Right atrium auricular region (tissue), 2 donors: ENCODE measurements at regions not wholly inside any gene's neighbourhood (a gene's known extent, or its start where the extent isn't known, plus 50 kb on each side); places are given as distances from the start of the nearest gene placed in this dataset.

Source experiments
- DNase-seq: peaks from one replicate; pipeline ENCODE4 v3.0.0-alpha.2; 2019; ENCODE audit warnings: low spot score
- H3K27ac ChIP-seq, 2 donors: fragments of 200-600 bp; sonication (generic); 1 replicate in 1 of 2; 2 replicates in 1 of 2; pipeline ENCODE4 v1.5.1; 2016 to 2019
- H3K27me3 ChIP-seq, 2 donors: fragments of 200-600 bp; sonication (generic); one replicate each; pipeline versions ENCODE4 v1.5.1 to v1.6.0; 2017 to 2019
- H3K36me3 ChIP-seq: fragments of 200-600 bp; sonication (generic); one replicate; pipeline ENCODE4 v1.5.1; 2016
- H3K4me1 ChIP-seq, 2 donors: fragments of 200-600 bp; sonication (generic); one replicate each; pipeline versions ENCODE4 v1.5.1 to v1.6.0; 2017 to 2019
- H3K4me3 ChIP-seq, 2 donors: fragments of 200-600 bp; sonication (generic); 1 replicate in 1 of 2; 2 replicates in 1 of 2; pipeline ENCODE4 v1.5.1; 2017 to 2019; ENCODE audit warnings: mild to moderate bottlenecking in 1 of 2, moderate library complexity in 1 of 2
- H3K9me3 ChIP-seq, 2 donors: fragments of 200-600 bp; sonication (generic); one replicate each; pipeline ENCODE4 v1.5.1; 2019
- TF ChIP-seq, protein P1 (sequence below), 2 donors: fragments of 200-600 bp; sonication (generic); IDR thresholded peaks; one replicate each; pipeline ENCODE4 v1.5.1; 2019; ENCODE audit warnings: antibody characterized with exemption in 2 of 2

DNA sequence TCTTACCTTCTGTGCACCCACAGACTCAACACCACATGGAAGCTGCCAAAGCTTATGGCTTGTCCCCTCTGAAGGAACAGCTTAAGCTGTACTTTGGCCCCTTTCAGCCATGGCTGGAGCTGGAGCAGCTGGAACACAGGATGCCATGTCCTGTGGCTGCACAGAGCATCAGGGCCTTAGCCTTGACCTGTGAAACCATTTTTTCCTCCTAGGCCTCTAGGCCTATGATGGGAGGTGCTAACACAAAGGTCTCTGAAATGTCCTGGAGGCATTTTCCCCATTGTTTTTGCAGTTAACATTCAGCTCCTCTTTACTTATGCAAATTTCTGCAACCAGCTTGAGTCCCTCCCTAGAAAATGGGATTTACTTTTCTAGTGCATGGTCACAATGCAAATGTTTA lies 461.4 kb upstream of the TYRP1 start:
- H3K36me3 ChIP-seq: no peaks in the 10 kb centered on the region
- DNase-seq: no peak

DNA sequence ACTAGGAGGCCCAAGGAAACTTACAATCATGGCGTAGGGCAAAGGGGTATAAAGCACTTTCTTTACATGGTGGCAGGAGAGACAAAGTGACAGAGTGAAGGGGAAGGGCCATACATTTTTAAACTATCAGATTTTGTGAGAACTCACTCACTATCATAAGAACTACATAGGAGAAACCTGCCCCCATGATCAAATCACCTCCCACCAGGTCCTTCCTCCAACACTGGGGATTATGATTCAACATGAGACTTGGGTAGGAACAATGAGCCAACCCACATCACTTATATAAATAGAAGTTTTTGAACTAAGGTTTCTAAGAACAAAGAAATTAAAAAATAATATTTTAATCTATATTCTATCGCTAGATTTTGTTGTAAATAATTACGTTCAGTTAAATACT lies 460.3 kb upstream of the TYRP1 start:
- no peak for DNase-seq
- TF ChIP-seq, protein P1, sequence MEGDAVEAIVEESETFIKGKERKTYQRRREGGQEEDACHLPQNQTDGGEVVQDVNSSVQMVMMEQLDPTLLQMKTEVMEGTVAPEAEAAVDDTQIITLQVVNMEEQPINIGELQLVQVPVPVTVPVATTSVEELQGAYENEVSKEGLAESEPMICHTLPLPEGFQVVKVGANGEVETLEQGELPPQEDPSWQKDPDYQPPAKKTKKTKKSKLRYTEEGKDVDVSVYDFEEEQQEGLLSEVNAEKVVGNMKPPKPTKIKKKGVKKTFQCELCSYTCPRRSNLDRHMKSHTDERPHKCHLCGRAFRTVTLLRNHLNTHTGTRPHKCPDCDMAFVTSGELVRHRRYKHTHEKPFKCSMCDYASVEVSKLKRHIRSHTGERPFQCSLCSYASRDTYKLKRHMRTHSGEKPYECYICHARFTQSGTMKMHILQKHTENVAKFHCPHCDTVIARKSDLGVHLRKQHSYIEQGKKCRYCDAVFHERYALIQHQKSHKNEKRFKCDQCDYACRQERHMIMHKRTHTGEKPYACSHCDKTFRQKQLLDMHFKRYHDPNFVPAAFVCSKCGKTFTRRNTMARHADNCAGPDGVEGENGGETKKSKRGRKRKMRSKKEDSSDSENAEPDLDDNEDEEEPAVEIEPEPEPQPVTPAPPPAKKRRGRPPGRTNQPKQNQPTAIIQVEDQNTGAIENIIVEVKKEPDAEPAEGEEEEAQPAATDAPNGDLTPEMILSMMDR (IDR thresholded peaks at IDR 0.05): no peak
- no peaks in the 10 kb centered on the region for H3K4me1 ChIP-seq
- H3K27ac ChIP-seq: no peak overlapping the region
- H3K4me3 ChIP-seq: no peak overlapping the region
- H3K27me3 ChIP-seq: no peaks in the 10 kb centered on the region
- H3K36me3 ChIP-seq: no peaks in the 10 kb centered on the region
- H3K9me3 ChIP-seq: peaks cover 0 to 8% of the 10 kb centered on the region in 2 donors

More for the DNA sequence above, 461.4 kb upstream of the TYRP1 start:
- Histone ChIP-seq H3K9me3 (peaks cover 0 to 8% of the 10 kb centered on the region in 2 donors), H3K27me3 (no peaks in the 10 kb centered on the region), H3K4me1 (no peaks in the 10 kb centered on the region), H3K27ac (no peak overlapping the region), H3K4me3 (no peak overlapping the region)
- TF ChIP-seq, protein P1 (IDR thresholded peaks at IDR 0.05): no peak

DNA sequence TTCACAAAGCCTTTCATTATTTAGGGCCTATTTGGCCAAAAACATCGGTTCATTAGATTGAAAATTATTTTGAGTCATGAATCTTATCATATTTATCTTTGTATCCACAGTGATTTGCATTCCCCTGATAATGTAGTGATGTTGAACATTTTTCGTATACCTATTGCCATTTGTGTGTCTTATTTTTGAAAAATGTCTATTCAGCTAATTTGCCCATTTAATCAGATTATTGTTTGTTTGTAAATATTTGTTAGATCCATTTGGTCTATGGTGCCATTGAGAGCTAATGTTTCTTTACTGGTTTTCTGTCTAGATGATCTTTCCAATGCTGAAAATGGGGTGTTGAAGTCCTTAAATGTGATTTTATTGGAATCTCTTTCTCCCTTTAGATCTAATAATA lies 439.2 kb upstream of the TYRP1 start:
- no peak overlapping the region for H3K27ac ChIP-seq
- H3K4me3 ChIP-seq: no peak overlapping the region

DNA sequence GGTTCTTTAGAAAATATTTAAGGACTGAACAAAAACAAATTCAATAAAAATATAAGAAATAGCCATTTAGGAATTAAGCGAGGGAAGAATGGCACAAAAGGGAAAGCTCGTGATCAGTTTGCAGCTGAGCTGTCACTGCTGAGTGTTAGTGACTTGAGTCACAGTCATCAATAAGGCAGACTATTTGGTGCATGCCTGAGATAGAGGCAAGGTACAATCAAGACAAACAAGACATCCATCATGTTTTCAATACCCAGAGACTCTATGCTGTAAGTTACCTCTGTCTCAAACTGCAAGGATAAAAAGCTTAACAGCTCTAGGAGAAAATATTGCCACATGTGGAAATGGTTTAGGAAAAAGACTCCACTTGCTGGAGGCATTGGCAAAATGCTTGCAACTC lies 426.4 kb upstream of the TYRP1 start:
- H3K9me3 ChIP-seq: no peaks in the 10 kb centered on the region
- TF ChIP-seq, protein P1 (IDR thresholded peaks at IDR 0.05): no peak
- H3K36me3 ChIP-seq: no peaks in the 10 kb centered on the region
- H3K4me3 ChIP-seq: no peak overlapping the region
- H3K27me3 ChIP-seq: no peaks in the 10 kb centered on the region
- DNase-seq: no peak
- H3K4me1 ChIP-seq: no peaks in the 10 kb centered on the region
- H3K27ac ChIP-seq: no peak overlapping the region

More for the DNA sequence above, 439.2 kb upstream of the TYRP1 start:
- DNase-seq: no peak
- Histone ChIP-seq H3K4me1 (no peaks in the 10 kb centered on the region), H3K36me3 (no peaks in the 10 kb centered on the region), H3K27me3 (no peaks in the 10 kb centered on the region), H3K9me3 (peaks cover 0 to 18% of the 10 kb centered on the region in 2 donors)
- TF ChIP-seq, protein P1 (IDR thresholded peaks at IDR 0.05): no peak

DNA sequence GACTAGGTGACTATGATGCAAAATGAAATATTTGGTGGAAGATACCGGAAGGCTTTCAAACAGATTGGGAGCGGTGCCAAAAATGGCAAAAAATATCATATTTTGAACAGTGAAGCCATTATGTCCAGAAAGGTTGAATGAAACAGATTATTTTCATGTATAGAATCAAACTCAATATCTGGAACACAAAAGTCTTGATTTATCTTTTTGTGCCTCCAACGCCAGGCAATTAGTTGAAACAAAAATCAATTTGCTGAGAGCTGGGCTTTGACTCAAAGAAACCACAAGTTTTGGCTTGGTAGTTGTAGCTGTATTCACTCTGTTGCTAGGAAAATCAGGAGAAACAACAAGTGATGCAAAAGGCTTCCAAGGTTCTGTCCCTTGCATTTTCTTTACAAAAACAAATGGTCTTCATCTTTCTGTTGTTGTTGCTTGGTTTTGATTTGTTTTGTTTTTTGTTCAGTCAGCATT lies 421.7 kb upstream of the TYRP1 start:
- TF ChIP-seq, protein P1 (IDR thresholded peaks at IDR 0.05): no peak
- no peak for DNase-seq

DNA sequence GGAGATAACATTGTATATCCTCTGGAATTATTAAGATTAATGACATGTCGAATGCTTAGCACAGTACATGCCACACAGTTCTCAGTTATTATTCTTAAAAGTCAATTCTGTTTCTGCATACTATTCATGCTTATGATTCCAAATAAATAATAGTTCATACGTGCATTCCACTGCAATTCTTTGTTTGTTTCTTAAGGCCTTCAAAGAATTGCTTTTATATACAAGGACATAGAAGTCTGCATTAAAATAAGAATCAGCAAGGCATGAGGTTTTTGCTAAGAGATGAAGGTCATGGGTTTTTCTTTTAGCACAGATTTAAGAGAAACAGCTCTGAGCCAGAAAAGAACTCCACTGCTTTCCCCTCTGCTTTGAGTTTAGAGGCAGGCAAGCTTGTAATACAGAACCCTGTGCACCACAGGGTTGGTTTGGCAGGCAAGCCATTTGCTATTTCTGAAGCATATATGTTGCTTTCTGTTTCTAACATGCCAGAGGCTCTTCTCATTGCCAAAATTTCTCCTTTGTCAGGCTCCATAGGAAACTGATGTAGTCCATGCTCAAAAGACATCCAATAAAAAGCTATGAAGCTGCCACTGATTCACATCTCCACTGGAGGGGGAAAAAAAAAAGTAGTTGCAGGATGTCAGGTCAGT lies 420.6 kb upstream of the TYRP1 start:
- Histone ChIP-seq H3K27ac (no peak overlapping the region), H3K4me3 (no peak overlapping the region), H3K36me3 (no peaks in the 10 kb centered on the region), H3K27me3 (no peaks in the 10 kb centered on the region), H3K9me3 (no peaks in the 10 kb centered on the region), H3K4me1 (no peaks in the 10 kb centered on the region)
- TF ChIP-seq, protein P1 (IDR thresholded peaks at IDR 0.05): no peak
- DNase-seq: no peak

More for the DNA sequence above, 421.7 kb upstream of the TYRP1 start:
- H3K27me3 ChIP-seq: no peaks in the 10 kb centered on the region
- no peaks in the 10 kb centered on the region for H3K9me3 ChIP-seq
- H3K4me3 ChIP-seq: no peak overlapping the region
- H3K36me3 ChIP-seq: no peaks in the 10 kb centered on the region
- no peak overlapping the region for H3K27ac ChIP-seq
- H3K4me1 ChIP-seq: no peaks in the 10 kb centered on the region
